22Rv1 (cell line): ENCODE measurements at regions not wholly inside any gene's neighbourhood (a gene's known extent, or its start where the extent isn't known, plus 50 kb on each side); places are given as distances from the start of the nearest gene placed in this dataset.

Experiments used
- CTCF ChIP-seq: fragments of 450-650 bp; IDR thresholded peaks from 2 replicates; pipeline ENCODE4 v1.5.1; 2017; ENCODE audit warnings: mild to moderate bottlenecking
- ZFX ChIP-seq: fragments of 450-650 bp; IDR thresholded peaks from 2 replicates; pipeline ENCODE4 v1.6.1; 2017; ENCODE audit warnings: antibody characterized with exemption, borderline replicate concordance

DNA sequence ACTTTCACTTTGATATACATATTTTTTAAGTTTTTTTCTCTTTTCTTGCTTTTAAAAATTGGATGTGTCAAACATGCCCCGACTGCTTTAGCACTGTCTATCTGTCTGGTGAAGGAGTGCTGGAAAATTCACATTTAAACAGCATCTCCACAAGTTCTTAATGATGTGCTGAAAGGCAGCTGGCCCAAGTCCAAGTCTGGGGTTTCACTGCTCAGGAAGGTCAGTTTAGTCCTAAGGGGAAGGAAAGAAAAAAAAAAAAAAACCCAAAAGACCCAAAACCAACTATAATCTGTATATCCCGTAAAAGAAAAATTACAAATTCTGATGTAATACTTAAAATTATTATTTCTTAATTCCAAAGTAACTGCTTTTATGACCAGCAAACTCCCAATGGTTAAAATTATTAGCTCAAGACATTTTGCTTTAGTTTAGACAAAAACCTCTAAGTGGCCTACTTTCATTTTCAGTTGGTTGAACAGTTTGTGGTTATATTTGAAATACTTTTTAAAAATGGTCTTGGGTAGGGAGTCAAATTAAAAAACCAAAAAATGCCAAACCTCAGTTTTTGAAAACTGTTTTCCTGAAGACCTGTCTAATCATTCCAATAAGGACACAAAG lies 79.5 kb upstream of the PREP start:
- TF ChIP-seq CTCF, result no peak
- no peak for TF ChIP-seq ZFX
